ENCODE measurements at regions not wholly inside any gene's neighbourhood (a gene's known extent, or its start where the extent isn't known, plus 50 kb on each side); places are given as distances from the start of the nearest gene placed in this dataset.

DNA sequence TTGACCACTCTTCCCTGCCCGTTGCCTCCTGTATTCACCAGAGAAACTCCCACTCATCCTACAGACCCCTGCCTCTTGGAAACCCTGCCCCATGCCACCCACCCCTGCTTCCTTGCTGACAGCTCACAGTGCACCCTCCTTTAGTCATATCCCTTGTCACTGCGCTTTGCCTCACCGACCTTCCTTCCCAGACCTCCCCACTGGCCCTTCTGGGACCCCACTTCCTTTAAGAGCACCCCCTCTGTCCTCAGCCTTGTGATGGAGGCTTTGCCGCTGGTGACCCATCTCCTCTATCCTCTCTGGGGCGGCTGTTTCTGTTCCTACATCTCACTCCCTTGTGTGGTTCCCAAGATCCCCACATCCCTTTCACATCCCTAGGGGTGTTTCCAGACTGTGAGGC, 92.8 kb upstream of the ZMIZ1 start:
- DNase-seq (ENCODE audit: low read depth in 4 of 4, low spot score in 1 of 4): no peak

DNA sequence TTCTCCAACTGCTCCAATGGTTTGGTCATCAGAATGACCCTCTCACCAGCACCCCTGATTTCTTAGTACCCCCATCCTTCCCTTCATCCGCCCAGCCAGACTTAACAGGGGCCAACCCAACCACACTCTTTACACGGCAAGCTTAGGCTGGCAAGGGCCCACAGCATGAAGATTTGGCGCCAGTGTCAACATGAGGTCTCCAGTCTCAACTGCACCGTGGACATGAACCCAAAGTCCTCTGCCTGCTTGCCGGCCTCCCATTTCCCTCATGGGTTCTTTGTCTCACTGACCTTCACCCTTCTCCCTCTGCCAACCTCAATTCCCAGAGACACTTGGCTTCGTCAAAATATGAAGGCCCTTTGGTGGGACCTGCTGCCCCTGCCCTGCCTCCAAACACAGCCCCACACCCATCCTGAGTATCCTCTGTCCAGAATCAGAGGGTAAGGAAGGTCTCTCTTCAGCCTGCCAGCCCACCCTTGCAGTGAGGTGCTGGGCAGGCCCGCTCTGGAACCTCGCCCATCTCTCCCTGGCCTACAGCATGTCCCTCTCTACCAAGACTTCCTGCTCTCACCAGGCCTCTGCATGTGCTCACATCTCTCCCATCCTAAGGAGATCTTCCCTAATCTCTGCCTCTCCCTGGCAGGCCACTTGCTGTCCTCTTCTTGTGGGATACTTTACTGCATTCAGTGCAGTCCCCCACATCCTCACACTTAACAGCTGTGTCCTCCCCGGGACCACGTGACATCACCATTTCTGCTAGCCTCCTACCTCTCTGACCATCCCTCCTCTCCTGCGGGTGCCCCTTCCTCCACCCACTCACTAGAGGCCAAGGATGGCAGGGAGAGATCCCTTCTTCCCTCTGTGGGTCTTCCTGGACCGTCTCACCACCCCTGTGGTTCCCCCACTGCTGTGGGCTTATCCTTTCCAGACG, 91.7 kb upstream of the ZMIZ1 start:
- DNase-seq (ENCODE audit: low read depth in 4 of 4, low spot score in 1 of 4): no peak

DNA sequence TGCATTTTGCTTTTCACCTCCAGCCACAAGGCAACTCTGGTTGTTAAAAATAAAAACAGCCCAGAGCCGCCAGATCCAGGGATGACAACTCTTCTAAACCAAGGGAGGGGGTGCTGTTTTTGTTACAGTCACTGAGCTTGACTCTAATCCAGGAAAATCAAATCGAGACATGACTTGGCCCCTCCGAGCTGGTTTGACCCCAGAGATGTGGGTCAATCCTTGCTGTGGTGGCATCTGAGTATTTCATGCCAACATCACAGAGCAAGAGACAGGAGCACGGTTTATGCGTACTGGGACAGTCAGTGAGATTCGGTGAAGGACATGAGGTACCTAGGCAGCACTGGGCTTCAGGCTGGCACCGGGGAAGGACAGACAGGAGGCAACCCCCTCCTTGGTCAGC, 88.8 kb upstream of the ZMIZ1 start:
- DNase-seq (ENCODE audit: low read depth in 4 of 4, low spot score in 1 of 4): no peak

DNA sequence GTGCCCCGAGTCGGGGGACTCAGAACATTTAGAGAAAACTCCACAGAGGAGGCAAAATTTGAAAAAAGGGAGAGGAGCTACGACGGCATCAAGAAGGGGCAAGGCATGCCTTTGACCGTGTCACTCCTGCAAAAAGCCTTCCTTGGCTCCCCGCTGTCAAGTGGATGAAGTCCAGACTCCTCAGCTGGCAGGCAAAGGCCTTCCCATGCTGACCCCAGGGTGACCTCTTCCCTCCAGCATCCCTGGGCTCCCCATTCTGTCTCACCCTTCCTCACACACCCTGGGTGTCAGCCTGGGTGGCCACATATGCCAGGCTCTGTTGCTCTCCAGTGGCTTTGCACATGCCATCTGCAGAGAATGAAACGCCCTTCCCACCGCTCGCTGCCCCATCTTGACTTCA, 88.4 kb upstream of the ZMIZ1 start:
- no peak for DNase-seq (ENCODE audit: low read depth in 4 of 4, low spot score in 1 of 4)

DNA sequence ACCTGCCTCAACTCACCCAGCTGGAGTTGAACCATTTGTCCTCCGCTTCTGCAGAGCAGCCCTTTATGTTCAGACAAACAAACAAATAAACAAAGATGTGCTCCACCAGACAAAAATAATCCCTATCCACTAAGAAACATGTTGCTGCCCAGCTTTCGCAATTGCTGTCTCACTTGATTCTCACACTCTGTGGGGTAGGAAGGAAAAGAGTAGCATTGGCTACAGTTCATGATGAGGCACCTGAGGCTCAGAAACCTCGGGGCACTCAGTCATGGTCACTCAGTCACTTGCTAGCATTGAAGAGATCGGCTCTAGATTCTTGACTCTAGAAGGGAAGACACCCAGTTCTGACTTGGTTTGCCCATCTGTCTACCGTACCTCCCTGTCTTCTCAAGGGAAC, 88.0 kb upstream of the ZMIZ1 start:
- no peak for DNase-seq (ENCODE audit: low read depth in 4 of 4, low spot score in 1 of 4)

DNA sequence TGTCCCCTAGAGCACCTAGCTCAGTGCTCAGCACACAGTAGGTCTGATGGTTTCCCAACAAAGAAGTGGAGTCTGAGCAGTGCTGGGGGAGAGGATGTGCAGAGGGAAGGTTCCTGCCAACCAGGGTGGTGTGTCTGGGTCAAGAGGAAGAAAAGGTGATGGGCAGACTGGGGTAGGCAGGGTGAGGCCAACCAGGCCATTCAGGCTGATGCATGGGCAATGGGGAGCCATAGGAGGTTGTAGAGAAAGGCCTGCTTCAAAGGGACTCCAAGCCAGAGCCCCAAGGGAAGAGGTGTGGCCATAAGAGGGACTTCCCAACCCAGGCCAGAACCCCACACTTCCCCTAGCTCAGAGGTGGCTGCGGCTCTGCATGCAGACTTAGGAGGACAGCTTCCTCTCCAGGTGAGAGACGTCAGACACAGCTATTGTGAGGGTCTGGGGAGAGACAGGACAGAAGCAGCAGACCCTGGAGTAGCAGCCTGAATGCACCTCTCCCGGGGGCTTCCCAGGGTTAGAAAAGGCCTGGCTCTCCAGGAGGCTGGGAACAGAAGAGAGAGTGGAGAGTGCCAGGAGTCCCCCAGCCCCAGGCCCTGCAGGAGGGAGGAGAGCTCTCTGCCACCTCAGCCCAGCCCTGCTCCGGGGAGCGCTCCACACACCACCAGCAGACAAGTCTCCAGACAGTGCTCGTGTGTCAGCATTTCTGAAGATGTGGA, 87.4 kb upstream of the ZMIZ1 start:
- DNase-seq (ENCODE audit: low read depth in 4 of 4, low spot score in 1 of 4): no peak

DNA sequence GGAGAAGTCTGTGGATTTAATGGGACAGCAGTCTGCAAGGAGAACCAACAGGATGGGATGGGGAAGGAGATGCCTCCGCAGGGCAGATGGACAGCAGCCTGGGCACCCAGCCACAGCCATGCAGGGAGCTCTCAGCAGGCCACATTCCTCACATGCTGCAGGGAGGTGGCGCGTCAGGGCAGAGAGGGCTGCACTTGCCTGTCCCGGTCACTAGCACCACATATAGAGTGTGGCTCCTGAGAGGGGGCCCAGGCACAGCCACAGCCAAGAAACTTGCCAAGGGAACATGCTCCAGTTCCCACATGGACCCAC, 86.8 kb upstream of the ZMIZ1 start:
- DNase-seq (ENCODE audit: low read depth in 4 of 4, low spot score in 1 of 4): no peak

DNA sequence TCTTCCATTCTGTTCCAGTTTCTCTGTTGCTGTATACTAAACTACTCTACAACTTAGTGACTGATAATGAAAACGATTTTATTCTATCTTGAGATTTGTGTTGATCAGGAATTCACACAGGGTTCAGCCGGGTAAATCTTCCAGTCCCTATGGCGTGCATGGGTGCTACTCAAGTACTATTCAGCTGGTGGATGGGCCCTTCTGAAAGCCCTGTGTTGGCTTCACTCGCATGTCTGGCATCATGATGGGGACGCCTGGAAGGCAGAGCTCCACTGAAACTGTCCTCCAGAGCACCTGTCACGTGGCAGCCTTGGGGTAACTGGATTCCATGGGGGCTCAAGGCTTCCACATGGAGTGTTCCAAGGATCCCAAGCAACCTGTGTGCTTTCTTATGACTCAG, 86.0 kb upstream of the ZMIZ1 start:
- DNase-seq (ENCODE audit: low read depth in 4 of 4, low spot score in 1 of 4): no peak

DNA sequence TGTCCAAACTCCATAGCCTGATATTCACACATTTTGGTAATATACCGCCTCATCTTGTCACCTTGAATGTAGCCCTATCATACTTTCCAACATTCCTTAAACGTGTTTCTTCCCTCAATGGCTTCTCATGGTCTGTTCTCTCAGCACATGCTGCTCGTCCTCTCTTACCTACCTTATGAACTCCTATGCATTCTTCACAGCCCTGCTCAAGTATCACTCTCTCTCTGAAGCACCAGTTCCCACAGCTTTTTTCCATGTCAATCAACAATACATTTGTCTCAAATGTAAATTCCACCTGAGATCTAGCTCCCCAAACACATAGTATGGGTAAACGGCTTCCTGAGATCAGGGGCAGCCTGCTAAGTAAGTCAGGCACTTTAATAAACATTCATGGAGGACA, 85.2 kb upstream of the ZMIZ1 start:
- DNase-seq (ENCODE audit: low read depth in 4 of 4, low spot score in 1 of 4): no peak

DNA sequence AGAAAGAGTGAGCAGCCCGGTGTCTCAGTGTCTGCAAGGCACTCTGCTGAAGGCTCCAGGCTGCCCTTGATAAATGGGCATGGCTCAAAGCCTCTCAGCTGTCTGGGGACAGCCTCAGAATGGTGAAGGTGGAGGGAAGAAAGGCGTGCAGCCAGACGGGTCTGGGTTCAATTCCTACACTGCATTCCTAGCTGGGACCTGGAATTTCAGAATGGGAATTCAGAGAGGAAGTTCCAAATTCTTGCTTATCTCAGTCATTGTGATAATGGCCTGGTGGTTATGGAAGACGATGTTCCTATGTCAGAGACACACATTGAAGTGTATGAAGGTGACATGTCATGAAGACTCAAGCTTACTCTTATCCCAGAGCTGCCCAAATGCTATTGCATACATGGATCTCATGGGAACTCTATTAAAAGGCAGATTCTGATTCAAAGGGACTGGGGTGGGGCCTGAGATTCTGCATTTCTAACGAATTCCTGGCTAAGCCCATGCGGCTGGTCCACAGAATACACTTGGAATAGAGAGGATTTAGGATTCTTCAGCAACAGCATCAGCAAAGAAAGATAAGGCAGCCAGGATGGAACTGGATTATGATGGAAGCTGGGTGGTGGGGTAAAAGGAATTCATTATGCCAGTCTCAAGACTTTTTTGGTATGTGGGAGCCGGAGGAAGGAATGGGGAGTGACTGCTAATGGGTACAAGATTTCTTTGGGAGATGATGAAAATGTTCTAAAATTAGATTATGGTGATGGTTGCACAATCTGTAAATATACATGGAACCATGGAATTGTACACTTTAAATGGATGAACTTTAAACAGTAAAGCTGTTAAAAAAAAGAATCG, 82.6 kb upstream of the ZMIZ1 start:
- no peak for DNase-seq (ENCODE audit: low read depth in 4 of 4, low spot score in 1 of 4)

DNA sequence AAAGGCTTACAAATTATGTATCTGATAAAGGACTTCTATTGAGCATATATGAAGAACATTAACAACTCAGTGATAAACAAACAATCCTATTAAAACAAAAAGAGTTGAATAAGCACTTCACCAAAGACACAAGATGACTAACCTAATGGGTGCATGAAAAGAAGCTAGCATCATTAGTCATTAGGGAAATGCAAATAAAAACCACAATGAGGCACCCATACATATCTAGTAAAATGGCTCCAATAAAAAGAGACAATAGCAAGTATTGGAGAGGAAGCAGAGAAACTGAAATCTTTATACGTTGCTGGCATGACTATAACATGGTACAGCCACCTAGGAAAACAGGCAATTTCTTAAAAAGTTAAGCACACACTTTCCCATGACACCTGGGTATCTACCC, 77.6 kb upstream of the ZMIZ1 start:
- no peak for DNase-seq (ENCODE audit: low read depth in 4 of 4, low spot score in 1 of 4)

DNA sequence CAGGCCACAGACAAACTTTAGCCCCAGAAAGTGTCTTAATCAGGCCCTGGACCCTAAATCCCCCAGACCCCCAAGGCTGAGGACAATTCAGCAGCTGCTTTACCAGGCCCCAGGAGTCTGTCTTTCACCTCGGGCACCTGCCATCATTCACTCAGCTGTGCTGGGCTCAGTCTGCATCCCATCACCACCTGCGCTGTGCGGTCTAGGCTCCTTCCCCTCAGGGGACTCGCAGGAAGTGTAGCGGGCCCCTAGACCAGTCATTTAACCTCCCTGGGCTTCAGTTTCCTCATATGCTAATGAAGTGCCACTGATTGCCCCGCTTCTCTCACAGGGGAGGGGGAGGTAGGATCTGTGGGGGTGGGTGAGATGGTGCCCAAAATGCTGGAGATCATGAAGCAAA, 76.4 kb upstream of the ZMIZ1 start:
- no peak for DNase-seq (ENCODE audit: low read depth in 4 of 4, low spot score in 1 of 4)

DNA sequence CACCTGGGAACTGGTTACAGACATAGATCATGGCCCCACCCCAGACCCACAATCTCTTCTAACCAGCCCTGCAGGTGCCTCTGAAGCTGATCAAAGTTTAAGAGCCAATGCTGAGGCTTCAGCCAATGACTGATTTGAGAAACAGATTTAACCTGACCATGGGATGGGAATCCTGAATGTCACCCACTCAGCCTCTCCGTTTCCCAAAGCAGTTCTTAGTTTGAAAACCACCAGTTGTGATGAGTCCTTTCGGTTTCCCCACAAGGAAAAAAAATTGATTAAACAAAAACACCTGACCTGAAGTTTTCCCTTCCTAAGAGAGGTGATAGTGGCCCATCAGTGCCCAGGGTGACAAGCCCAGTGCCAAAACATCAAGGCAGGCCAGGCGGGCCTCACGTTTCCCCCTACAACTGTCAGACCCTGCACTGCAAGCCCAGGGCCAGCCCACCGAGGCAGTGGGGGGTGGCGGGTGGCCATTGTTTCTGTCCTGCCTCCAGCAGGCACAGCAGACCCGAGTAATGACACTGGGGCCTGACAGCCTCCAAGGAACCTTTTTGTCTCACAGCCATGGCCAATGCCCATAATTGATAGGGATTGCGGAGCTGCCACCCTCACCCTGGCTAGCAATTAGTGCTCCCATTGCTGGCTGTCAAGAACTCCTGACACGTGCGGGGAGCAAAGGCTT, 75.4 kb upstream of the ZMIZ1 start:
- no peak for DNase-seq (ENCODE audit: low read depth in 4 of 4, low spot score in 1 of 4)

DNA sequence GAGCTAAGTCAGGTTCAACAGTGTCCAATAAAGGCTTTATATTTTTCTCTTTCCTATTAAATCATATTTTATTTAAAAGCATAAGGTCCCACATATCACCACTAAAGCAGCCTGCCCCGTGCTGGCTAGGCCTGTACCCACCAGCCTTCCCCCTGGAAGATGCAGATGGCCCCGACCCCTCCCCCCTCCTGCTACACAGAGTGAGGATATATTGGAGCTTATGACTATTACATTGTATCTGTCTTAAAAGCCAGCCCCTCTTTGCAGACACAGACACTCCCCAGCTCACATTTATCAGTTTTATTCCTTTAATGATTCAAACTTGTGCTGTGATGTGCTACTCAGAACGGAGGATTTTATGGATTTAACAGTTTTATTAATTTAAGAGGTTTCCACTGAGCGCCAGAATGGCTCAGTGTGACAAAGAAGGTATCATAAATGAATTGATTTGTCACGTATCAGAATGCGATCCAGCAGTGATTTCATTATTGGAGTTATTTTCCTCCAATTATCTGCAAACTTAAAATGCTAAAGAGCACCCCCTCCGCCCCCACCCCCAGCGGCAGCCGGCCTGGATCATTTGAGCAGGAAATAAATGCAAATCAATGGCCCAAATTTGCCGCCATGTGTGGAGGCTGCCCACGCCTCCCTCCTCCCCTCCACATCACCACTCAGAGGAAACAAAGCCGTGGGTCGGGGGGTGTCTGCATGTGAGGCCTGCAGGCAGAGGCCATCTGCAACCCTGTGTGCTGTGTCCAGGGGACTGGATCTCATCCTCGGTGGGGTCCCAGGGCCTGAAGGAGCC, 72.6 kb upstream of the ZMIZ1 start:
- DNase-seq (ENCODE audit: low read depth in 4 of 4, low spot score in 1 of 4): no peak

DNA sequence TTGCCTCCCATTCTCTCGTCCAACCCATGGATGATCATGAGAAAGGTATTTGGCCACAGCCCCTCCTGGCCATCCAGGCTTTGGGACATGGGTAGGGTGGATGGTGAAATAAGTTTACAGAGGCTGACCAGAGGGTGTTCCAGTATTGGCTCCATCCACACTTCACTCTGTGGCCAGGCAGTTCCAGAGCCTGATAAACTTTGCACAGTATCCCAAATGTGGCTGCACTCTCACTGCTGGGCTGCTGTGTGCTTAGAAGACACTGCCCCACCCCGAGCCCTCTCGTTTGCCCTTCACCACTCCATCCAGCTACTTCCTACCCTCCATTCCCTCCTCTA, 72.0 kb upstream of the ZMIZ1 start:
- DNase-seq (ENCODE audit: low read depth in 4 of 4, low spot score in 1 of 4): no peak

DNA sequence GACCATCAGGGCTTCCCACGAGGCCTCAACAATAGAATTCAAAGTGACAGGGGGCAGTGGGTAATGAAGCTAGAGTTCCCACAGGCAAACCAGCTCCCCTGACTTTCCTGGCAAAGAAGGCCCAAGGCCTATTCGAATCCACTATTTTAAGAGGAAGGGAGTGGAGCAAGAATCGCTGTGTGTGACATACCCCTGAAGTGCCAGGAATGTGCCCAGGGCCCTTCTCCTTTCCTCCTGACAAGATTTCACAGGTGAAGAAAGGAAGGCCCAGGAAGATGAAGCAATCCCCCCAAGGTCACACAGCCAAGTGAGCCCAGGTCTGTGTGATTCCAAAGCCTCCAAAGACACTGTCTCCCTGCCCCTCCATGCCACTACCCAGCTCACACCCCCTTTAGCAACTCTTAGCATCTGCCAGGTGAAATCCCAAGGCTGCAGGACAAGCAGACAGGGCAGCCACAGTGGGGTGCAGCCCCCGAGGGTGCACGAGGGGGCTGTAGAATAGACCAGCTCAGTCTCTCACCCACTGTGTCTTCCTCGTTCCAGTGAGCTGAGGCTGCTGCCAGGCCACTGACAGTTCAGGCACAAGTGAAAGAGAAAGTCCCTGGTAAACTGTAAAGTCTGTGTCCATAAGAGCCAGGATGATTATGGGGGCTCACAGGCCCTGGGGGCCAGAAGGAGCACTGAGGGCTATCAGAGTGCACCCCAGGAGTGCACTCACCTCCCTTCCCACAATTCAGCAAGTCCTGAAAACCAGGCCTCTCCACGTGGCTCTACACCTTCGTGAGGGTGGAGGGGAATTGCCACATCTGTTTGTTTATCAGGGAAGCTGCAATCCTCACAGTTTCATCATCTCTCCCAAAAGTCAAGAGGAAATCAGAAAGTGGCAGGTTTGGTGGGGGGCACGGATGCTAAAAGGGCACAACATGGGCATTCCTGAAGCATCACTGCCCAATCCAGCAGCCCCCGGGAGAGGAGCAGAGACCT, 70.8 kb upstream of the ZMIZ1 start:
- no peak for DNase-seq (ENCODE audit: low read depth in 4 of 4, low spot score in 1 of 4)

DNA sequence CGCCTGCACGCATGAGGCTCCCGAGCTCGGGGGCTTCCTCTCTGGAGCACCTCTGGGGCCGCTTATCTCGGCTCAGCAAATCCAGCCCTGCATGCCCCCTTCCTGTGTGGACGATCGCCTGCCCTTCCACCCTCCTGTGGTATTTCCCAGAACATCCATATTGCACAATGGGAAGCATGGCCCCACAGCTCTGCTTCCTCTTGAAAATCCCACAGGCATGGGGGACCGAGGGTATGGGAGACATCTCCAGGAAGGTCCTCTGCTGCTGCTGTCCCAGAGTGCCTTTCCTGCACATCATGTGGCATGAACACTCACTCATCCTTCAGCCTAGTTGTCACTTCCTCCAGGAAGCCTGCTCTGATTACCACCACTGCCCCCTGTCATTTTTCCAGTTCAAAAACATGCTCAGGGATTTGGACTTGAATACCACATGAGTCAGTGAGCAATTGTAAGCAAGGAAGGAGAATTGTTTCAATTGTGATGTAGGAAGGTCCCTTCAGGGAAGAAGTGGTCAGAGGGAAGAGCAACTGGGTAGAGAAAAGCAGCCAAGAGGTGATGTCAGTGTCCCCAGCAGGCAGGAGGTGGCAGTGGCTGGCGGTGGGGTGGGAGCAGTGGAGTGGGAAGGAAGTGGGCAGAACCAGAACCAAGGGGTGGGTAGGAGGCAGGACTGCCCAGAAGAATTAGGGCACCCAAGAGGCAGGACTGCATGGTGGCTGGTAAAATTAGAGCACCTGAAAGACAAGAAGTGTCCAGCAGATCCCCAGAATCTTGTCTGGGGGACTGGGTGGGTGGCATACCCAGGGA, 67.5 kb upstream of the ZMIZ1 start:
- DNase-seq (ENCODE audit: low read depth in 4 of 4, low spot score in 1 of 4): no peak

DNA sequence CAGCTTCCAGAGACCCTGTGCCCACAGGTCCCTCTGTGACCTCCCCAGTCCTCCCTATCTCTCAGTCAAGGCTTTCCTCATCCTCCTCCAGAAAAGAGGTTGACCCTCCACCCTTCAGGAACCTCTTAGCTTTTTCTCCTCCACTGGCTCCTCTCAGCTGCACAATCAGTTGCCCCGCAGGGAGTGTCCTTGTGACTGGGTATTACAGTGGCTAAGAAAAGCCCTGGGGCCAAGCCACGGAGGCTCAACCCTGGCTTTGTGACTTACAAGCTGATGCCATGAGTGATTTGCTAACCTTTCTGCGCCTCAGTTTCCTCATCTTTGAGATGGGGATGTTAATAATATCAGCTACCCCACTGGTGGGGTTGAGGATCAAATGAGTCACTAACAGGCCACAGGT, 66.4 kb upstream of the ZMIZ1 start:
- no peak for DNase-seq (ENCODE audit: low read depth in 4 of 4, low spot score in 1 of 4)
